HG02870 (cell line): ENCODE measurements at regions not wholly inside any gene's neighbourhood (a gene's known extent, or its start where the extent isn't known, plus 50 kb on each side); places are given as distances from the start of the nearest gene placed in this dataset.
"Not testable (repeated sequence)": the region's sequence is repeated elsewhere in the genome, so short reads cannot be mapped to it uniquely, and the experiment has no call there.

Experiments
- ATAC-seq: cut with Tn5 transposase; IDR thresholded peaks from one replicate; pipeline ENCODE4 v1.9.1; 2021; ENCODE audit warnings: mild to moderate bottlenecking, moderate library complexity; ENCODE audit not compliant: unreplicated experiment

DNA sequence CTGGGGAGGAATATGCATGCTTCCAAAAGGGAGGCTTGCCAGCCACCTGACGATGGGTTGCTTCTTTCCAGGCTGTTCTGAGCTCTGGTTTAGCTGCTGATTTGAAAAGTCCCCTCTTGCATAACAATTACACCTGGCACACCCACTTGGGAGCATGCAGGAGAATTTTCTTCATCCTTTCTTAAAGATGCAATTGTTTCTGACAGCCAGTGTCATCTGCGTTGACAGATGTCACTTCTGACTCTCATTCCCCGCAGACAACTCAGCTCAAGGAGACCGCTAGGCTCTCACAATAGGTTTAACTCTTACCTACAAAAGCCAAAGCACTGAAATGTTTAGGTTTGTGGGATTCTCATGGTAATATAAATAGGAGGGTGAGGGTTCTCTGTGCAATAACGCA, 185.6 kb upstream of the SYNPR start:
- ATAC-seq, result no peak

- no peak for ATAC-seq
Observed at GRCh38 chr3:63094642-63095408, 183.3 kb upstream of the SYNPR start.

DNA sequence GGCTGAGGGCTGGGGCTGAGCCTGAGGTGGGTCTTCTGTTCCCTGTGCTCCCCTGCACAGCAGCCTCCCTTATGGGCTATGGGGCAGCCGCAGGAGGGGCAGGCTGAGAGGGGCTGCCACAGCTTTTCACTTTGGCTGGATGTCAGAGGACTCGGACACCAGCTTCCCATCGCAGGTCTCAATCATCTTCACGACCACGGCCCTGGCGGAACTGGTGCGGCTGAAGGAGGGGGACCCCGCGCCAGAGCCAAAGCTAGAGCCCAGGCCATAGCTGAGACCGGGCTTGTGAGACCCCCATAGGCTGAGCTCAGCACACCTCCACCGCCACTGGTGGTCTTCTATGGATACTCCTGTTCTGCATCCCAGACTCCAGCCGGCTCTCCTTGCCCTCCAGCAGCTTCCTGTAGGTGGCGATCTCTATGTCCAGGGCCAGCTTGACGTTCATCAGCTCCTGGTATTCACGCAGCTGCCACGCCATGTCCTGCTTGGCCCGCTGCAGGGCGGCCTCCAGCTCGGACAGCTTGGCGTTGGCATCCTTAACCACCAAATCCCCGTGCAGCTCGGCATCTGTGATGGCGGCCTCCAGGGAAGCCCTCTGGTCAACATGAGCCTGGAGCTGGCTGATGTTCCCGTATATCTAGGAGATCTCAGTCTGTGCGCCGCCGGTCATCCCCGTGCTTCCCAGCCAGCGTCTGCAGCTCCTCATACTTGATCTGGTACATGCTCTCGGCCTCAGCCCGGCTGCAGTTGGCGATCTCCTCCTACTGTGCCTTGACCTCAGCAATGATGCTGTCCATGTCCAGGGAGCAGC, 181.7 kb upstream of the SYNPR start:
- no peak for ATAC-seq

- ATAC-seq, result no peak
Observed at GRCh38 chr3:63097396-63097795, 180.7 kb upstream of the SYNPR start.

DNA sequence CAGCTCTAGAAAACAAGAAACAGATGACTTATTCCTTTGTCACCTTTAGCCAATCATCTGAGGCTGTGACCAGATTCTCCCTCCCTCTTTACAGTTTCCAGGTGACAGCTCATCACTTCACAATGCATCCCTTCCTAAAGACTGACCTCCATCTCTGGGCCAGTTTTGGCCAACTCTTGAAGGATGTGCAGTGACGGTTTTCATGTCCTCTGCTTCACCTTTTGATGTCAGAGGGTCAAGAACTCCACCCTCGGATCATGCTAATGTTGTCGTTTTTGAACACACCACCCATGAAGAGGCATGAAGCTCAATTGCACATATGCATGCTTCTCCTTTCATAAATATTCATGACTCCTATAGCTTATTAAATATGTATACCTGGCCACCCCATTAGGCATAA, 161.2 kb upstream of the SYNPR start:
- ATAC-seq, result no peak

DNA sequence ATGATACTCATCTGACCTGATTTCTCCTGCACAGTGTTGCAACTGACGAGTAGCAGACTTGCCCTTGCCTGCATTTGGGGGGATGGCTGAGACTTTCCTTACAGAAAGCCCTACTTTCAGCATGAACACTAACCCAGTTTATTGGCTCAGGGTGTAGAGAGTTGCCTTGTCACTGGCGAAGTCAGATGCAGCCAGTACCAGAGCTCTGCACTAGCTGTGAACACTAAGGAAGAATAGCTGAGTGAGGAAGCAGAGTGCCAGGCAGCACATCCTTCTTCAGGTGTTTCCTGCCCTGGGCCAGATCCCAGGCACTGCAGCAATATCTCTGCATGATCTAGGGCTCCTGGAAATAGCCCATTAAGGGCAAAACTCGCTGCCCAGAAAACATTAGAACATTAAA, 154.0 kb upstream of the SYNPR start:
- ATAC-seq, result no peak

DNA sequence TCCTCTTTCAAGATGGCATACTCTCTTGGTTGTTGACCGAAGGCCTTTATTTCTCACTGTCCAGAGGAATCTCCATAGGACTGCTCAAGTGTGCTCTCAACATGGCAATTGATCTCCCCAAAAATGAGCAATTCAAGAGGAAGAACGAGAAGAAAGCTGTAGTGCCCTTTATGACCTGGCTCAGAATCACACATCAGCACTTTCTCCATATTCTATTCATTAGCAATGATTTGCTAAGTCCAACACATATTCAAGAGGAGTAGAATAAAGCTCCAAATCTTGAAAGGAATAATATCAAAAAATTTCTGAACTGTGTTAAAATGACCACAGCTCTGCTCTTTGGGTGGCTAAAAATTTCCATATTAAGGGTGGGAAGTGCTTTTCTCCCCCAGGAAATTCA, 151.6 kb upstream of the SYNPR start:
- no peak for ATAC-seq

GRCh38 chr3:63128380-63128779, 149.7 kb upstream of the SYNPR start:
- no peak for ATAC-seq

GRCh38 chr3:63130625-63131024, 147.5 kb upstream of the SYNPR start:
- no peak for ATAC-seq

GRCh38 chr3:63132461-63133250, 145.5 kb upstream of the SYNPR start:
- ATAC-seq, result no peak

DNA sequence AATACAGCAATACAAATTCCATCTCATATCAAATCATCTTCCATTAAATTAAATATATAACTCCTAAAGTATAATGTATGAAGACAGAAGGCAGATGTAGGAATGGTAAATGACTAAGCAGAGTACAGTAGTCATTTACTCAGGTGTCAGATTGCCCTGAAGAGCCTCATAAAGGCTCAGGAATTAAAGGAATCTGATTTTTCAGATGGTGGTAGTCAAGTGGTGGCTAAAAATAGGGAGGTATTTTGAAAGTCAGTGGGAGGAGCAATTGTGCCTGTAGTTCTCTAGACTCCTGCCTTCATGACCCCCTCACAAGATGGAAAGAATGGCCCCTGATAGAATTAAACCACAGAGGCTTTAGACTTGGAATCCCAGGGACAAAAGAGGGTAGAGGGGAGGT, 142.7 kb upstream of the SYNPR start:
- no peak for ATAC-seq

DNA sequence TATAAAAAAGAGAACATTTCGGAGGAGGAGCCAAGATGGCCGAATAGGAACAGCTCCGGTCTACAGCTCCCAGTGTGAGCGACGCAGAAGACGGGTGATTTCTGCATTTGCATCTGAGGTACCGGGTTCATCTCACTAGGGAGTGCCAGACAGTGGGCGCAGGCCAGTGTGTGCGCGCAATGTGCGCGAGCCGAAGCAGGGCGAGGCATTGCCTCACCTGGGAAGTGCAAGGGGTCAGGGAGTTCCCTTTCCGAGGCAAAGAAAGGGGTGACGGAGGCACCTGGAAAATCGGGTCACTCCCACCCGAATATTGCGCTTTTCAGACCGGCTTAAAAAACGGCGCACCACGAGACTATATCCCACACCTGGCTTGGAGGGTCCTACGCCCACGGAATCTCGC, 141.9 kb upstream of the SYNPR start:
- ATAC-seq, result not testable (repeated sequence)

- no peak for ATAC-seq
Observed at GRCh38 chr3:63142681-63143080, 135.4 kb upstream of the SYNPR start.

GRCh38 chr3:63146154-63146553, 132.0 kb upstream of the SYNPR start:
- no peak for ATAC-seq

DNA sequence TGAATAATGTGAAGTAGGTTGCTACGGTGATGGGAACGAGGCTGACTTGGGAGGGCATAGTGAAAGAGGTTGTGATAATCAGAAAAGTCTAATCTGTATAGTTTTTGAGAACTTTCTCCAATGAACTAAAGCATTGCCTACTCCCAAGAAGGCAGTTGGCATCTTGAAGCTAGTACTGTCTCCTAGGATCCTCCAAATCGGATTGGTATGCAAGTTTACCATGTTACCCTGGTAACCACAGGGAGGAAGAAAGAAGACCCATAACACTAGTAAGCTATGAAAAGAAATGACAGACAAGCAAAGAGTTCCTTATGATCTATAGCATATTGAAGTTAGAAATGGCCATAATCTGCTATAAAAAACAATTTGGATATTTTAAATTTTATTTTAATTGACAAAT, 127.2 kb upstream of the SYNPR start:
- no peak for ATAC-seq

DNA sequence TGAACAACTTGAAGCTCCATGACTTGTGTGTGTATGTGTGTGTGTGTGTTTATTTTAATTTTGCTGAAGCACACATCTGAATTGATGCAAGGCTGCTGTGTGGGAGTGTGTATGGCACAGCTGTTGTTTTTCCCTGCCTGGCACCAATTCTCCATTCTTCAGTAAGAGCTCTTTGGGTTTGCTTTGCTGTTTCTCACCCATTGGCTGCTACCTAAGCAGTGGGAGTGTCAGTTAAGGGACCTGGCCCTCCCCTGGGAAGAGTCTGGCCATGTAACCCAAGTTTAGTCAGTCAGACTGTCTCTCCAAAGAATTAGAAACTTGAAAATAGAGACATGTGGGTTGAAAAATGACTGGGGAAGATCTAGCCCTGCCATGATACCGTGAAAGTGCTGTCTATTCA, 126.2 kb upstream of the SYNPR start:
- ATAC-seq, result no peak

- ATAC-seq, result no peak
Observed at GRCh38 chr3:63159764-63160163, 118.3 kb upstream of the SYNPR start.

DNA sequence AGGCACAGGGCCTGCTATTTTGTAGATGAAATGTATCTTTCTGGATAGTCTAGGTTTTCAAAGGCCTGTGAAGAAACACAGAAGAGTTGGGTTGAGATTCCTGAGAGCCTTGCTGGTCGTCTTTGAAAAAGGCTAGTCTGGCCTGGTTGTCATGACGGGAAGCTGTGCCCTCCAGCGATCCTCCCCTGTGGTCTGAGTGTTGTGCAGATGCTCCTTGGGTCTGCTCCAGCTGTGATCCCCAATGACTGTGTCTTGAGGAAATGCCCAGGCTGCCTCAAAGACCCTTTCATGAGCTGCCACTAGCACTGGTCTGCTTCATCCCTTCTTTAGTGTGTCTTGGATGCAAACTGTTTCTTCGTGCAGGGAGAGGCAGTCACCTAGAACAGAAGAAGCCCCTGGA, 111.0 kb upstream of the SYNPR start:
- no peak for ATAC-seq

DNA sequence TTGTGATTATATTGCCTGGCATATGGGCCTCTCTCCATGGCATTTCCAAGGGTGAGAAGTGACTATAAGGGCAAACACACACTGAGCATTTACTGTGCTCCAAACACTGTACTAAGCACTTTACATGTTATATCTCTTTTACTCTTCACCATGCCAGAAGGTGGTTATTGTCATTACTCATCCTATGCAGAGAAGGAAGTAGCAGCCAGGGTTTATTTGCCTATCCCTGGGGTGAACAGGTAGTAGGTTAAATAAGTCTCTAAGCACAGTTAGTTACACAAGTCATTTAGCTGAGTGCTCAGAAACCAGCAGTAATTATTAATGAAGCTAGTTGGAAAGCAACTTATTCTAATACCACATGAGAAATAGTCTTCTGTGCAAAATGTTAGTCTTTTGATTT, 109.9 kb upstream of the SYNPR start:
- no peak for ATAC-seq

- no peak for ATAC-seq
Observed at GRCh38 chr3:63179862-63180522, 98.1 kb upstream of the SYNPR start.

- no peak for ATAC-seq
Observed at GRCh38 chr3:63192248-63192647, 85.9 kb upstream of the SYNPR start.
